HCT116 (cell line): ENCODE measurements at regions not wholly inside any gene's neighbourhood (a gene's known extent, or its start where the extent isn't known, plus 50 kb on each side); places are given as distances from the start of the nearest gene placed in this dataset.

Experiments used
- ATAC-seq: fragments of 200-7000 bp; cut with Tn5 transposase; 2 replicates; pipeline ENCODE4 v1.9.1; 2020; ENCODE audit warnings: mild to moderate bottlenecking, moderate library complexity
- BruUV-seq: library from RNA; stranded (reverse); fragments of 400-500 nt; replicated peaks from 2 replicates; lab custom pipeline; 2021; lab: Mats Ljungman, UMichigan
- CTCF ChIA-PET: fragments of 300-600 bp; sonication (Branson Sonifier 250); formaldehyde crosslinking; loops from one replicate; lab custom pipeline; 2021; ENCODE audit warnings: antibody characterized with exemption; lab: Charles Lee
- POLR2A ChIA-PET: fragments of 300-600, 350-600 bp; sonication (Branson Sonifier 250); formaldehyde crosslinking; loops from one replicate; lab custom pipeline; 2021; ENCODE audit warnings: antibody characterized with exemption; lab: Charles Lee
- RAD21 ChIA-PET, 2 experiments: fragments of 300-600 bp; sonication (Branson Sonifier 250); formaldehyde crosslinking; loops; one replicate each; lab custom pipeline; 2023; ENCODE audit warnings: low total read pairs in 2 of 2; ENCODE audit not compliant: uncharacterized antibody in 2 of 2, unreplicated experiment in 2 of 2, low non-redundant PET in 1 of 2; lab: Charles Lee
- DNase-seq: peaks from one replicate; pipeline ENCODE4 v3.0.0-alpha.2; 2010; ENCODE audit warnings: low read depth, low spot score
- H2AFZ ChIP-seq: fragments of 200-600 bp; shearing (Covaris generic), sonication (generic); 2 replicates; pipeline ENCODE4 v1.6.1; 2017; ENCODE audit warnings: low read depth, mixed run types, mixed read lengths, antibody characterized with exemption, low read length; ENCODE audit not compliant: poor library complexity, severe bottlenecking
- H3K27ac ChIP-seq: 2 replicates; pipeline ENCODE4 v1.5.1; 2012; ENCODE audit warnings: low read depth, low read length
- H3K27me3 ChIP-seq: fragments of 200-600 bp; sonication (generic); 2 replicates; pipeline ENCODE4 v1.6.1; 2016; ENCODE audit warnings: mixed run types, low read length, mixed read lengths; ENCODE audit not compliant: insufficient read depth
- H3K36me3 ChIP-seq, 2 experiments: fragments of 200-500 bp in 1 of 2; fragments of 200-600 bp in 1 of 2; sonication (Bioruptor generic) in 1 of 2; sonication (generic) in 1 of 2; 2 replicates each; pipeline versions ENCODE4 v1.5.1 to v1.6.1; 2014 to 2016; ENCODE audit warnings: low read length in 2 of 2, inconsistent platforms in 1 of 2, mixed read lengths in 1 of 2, mixed run types in 1 of 2; ENCODE audit not compliant: insufficient read depth in 2 of 2, control insufficient read depth in 1 of 2
- H3K4me1 ChIP-seq, 2 experiments: fragments of 200-600 bp in 1 of 2; sonication (generic) in 1 of 2; 2 replicates each; pipeline versions ENCODE4 v1.5.1 to v1.6.1; 2012 to 2017; ENCODE audit warnings: low read length in 2 of 2, inconsistent platforms in 1 of 2, mild to moderate bottlenecking in 1 of 2, mixed read lengths in 1 of 2, mixed run types in 1 of 2, moderate library complexity in 1 of 2; ENCODE audit not compliant: insufficient read depth in 2 of 2, control insufficient read depth in 1 of 2
- H3K4me2 ChIP-seq: fragments of 200-600 bp; sonication (generic); 2 replicates; pipeline ENCODE4 v1.6.1; 2017; ENCODE audit warnings: mixed run types, low read length, mixed read lengths
- H3K4me3 ChIP-seq, 2 experiments: fragments of 200-600 bp in 1 of 2; sonication (generic) in 1 of 2; replicated peaks in 1 of 2; 2 replicates each; pipeline ENCODE4 v1.5.1; 2011 to 2016; ENCODE audit warnings: low read length in 2 of 2, control low read depth in 1 of 2, low read depth in 1 of 2, mild to moderate bottlenecking in 1 of 2, mixed read lengths in 1 of 2, mixed run types in 1 of 2
- H3K79me2 ChIP-seq: fragments of 200-600 bp; sonication (generic); 2 replicates; pipeline ENCODE4 v1.6.1; 2017; ENCODE audit warnings: mild to moderate bottlenecking, mixed run types, low read length, moderate library complexity, mixed read lengths; ENCODE audit not compliant: insufficient read depth
- H3K9ac ChIP-seq: fragments of 200-600 bp; sonication (generic); 2 replicates; pipeline ENCODE4 v1.6.1; 2016; ENCODE audit warnings: low read length, mixed read lengths
- H3K9me2 ChIP-seq: fragments of 200-600 bp; sonication (generic), shearing (Covaris generic); 2 replicates; pipeline ENCODE4 v1.6.1; 2017; ENCODE audit warnings: mixed run types, mild to moderate bottlenecking, moderate library complexity; ENCODE audit not compliant: insufficient read depth
- H3K9me3 ChIP-seq, 2 experiments: fragments of 200-500 bp in 1 of 2; fragments of 200-600 bp in 1 of 2; sonication (Bioruptor generic) in 1 of 2; sonication (generic) in 1 of 2; 2 replicates each; pipeline ENCODE4 v1.6.1; 2014 to 2017; ENCODE audit warnings: low read length in 2 of 2, mixed read lengths in 2 of 2, inconsistent platforms in 1 of 2, low read depth in 1 of 2, mild to moderate bottlenecking in 1 of 2, mixed run types in 1 of 2, moderate library complexity in 1 of 2; ENCODE audit not compliant: control insufficient read depth in 1 of 2, insufficient read depth in 1 of 2
- H4K20me1 ChIP-seq: fragments of 200-600 bp; sonication (generic), shearing (Covaris generic); 2 replicates; pipeline ENCODE4 v1.6.1; 2017; ENCODE audit warnings: mixed run types, mild to moderate bottlenecking, moderate library complexity; ENCODE audit not compliant: insufficient read depth
- EGR1 ChIP-seq: IDR thresholded peaks from 2 replicates; pipeline ENCODE4 v1.6.1; 2012; ENCODE audit warnings: low read depth
- JUND ChIP-seq: IDR thresholded peaks from 2 replicates; pipeline ENCODE4 v1.6.1; 2012
- ZFX ChIP-seq: fragments of 450-650 bp; IDR thresholded peaks from 2 replicates; pipeline ENCODE4 v1.6.1; 2017
- ZNF274 ChIP-seq: fragments of 200-500 bp; sonication (Bioruptor generic); IDR thresholded peaks from 2 replicates; pipeline ENCODE4 v1.6.1; 2014; ENCODE audit warnings: mild to moderate bottlenecking, low read depth, low read length, inconsistent platforms
- intact Hi-C: fragments of 100-400 bp; cut with micrococcal nuclease; formaldehyde crosslinking; loops from 2 replicates; pipeline ENCODE4 v1.10.0; 2022

- intact Hi-C loops: loop anchor here (1.0 to 10.0 kb wide), 3 partner anchors 269 to 467 kb away; partner anchors contain the start of genes CASP3, CENPU and PRIMPOL
- ATAC-seq (peak; percentile 41), DNase-seq (peak; percentile 6)
- no peaks in the 10 kb centered on the region for H3K36me3 ChIP-seq
- H3K4me2 ChIP-seq: peak overlapping the region; percentile 80
- peak overlapping the region; percentile 57 for H3K9ac ChIP-seq
- no peaks in the 10 kb centered on the region for H3K9me3 ChIP-seq
- TF ChIP-seq EGR1 (no peak), ZNF274 (no peak), ZFX (no peak), JUND (peak; percentile 54)
- H3K27ac ChIP-seq: peak overlapping the region; percentile 56; the same call in 1 of the 2 replicates
- H3K79me2 ChIP-seq: no peaks in the 10 kb centered on the region
- H3K9me2 ChIP-seq: no peaks in the 10 kb centered on the region
- ChIA-PET CTCF (no interaction called here), RAD21 (no interaction called here), POLR2A (no interaction called here)
- peak overlapping the region; percentile 49 to 65 for H3K4me3 ChIP-seq
- peaks cover 0 to 27% of the 10 kb centered on the region in 2 experiments; a peak in 1 of 4 replicates for H3K4me1 ChIP-seq
- peak overlapping the region; percentile 78 for H2AFZ ChIP-seq
- H3K27me3 ChIP-seq: no peaks in the 10 kb centered on the region
- H4K20me1 ChIP-seq: no peaks in the 10 kb centered on the region
- no TSS peak for BruUV-seq
These were observed 50.3 kb upstream of the ENPP6 start for GRCh38 chr4:184267673-184268583.
